HG03025 (cell line): ENCODE measurements at regions not wholly inside any gene's neighbourhood (a gene's known extent, or its start where the extent isn't known, plus 50 kb on each side); places are given as distances from the start of the nearest gene placed in this dataset.
A peak's percentile ranks its signal among the peaks of the same experiment; 100 is the strongest.

Source experiments
- ATAC-seq: cut with Tn5 transposase; IDR thresholded peaks from one replicate; pipeline ENCODE4 v1.9.1; 2021; ENCODE audit warnings: mild to moderate bottlenecking, moderate library complexity; ENCODE audit not compliant: unreplicated experiment, low FRiP score

DNA sequence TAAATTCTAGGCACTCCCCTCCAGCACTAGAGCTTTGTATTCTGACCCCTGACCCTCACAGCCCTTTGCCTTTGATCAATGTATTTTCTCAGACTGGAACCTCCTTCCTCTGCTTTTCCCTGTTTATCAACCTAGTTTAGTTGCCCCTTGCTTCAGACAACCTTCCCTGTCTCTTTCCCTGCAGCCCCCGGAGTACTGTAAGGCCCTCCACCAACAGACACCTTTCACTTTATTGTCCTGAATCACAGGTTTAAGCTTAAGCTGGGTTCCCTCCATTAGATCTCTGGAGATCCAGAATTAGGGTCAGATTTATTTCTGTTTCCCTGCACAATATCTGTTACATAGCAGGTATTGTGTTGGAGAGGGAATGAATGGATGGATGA lies 140.2 kb downstream of the DDX1 start:
- ATAC-seq = peak; percentile 5

- ATAC-seq = peak; percentile 95
Observed at GRCh38 chr2:15732341-15733077, 140.8 kb downstream of the DDX1 start.

- no peak for ATAC-seq
Observed at GRCh38 chr2:15733867-15734673, 142.4 kb downstream of the DDX1 start.

- ATAC-seq = no peak
Observed at GRCh38 chr2:15734674-15735483, 143.2 kb downstream of the DDX1 start.

DNA sequence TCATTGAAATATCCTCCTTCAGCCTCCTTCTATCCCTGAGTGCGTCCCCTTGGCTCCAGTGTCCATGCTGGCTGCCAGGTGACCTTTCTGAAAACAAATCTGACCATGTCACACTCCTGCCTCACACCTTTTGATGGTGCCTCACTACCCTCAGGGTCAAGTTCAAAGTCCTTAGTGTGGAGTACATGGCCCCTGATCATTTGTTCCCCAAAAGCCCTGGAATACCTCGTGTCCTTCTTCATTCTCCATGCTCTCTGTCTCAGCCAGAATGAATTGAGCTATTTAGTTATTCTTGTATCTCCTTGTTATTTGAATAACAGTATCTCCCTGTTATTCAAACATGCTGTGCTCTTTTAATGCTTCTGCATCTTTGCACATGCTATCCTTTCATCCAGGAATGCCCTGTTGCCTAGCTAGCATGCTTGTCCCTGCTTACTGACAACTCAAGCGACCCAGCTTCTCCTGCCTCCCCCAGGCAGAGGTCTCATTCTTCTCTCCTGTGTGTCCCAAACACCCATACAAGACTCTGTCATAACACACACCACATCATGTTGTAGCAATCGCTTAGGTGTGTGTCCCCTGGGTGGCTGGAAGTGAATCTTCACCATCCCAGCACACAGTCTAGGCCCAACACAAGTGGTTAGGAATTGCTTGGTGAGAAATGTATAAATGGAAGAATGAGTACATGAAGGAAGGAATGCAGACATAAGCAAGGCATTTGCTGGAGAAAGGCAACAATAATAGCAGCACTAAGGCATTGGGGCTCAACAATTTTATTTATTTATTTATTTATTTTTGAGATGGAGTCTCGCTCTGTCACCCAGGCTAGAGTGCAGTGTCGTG lies 144.0 kb downstream of the DDX1 start:
- ATAC-seq = no peak

GRCh38 chr2:15736396-15737180 lies 144.9 kb downstream of the DDX1 start:
- ATAC-seq = no peak

- no peak for ATAC-seq
Observed at GRCh38 chr2:15737314-15738224, 145.9 kb downstream of the DDX1 start.

DNA sequence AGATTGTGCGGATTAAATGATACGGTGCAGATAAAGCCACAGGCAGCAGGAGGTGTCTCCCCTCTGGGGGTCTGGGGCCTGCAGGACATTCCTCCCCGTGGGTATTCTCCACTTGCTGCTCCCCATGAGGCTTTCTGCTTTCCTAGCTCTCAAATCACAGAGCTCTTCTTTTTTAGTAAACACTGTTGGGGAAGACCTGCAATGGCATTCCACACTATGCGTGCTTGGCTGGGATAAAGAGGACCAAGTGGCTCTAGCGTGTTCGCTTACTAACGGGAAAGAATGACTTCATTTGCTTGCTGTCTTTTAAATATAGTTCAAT lies 146.5 kb downstream of the DDX1 start:
- ATAC-seq = no peak

- ATAC-seq = no peak
Observed at GRCh38 chr2:15738943-15739342, 147.3 kb downstream of the DDX1 start.

- ATAC-seq = no peak
Observed at GRCh38 chr2:15744820-15745219, 153.2 kb downstream of the DDX1 start.

- no peak for ATAC-seq
Observed at GRCh38 chr2:15745350-15745749, 153.7 kb downstream of the DDX1 start.

DNA sequence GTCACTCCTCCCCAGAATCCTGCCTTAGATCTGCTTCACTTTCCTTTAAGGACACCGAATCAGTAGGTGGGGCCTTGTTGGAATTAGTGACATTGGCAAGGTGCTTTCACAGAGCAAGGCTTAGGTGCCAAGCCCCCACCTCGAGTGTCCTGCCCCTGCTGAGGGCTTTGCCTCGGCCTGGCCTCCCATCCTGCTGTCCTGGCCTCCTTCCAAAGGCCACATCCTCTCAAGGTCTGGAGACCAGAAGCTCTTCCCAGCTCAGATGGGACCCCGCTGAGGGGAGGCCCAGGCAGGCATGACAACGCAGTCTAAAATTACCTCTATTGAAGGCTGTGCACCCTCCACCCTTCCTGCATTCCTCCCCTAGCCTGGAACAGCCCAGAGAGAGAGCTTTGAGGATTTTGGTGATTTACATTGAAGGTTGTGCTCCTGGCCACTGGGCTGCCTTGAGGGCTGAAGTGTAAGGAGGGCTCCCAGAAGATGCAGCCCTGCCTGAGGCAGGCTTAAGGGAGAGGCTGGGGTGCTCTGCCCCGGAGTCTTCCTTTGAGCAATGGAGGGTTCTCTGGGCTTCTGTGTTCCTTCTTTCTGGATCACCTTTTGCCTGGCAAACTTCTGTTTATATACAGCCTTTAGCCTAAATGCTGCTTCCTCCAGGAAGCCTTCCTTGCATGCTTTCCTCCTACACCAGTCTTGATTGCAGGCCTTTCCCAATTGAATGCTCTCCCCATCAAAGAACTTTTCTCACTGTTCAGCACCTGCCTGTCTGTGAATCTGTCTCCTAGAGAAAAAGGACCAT lies 154.4 kb downstream of the DDX1 start:
- no peak for ATAC-seq

DNA sequence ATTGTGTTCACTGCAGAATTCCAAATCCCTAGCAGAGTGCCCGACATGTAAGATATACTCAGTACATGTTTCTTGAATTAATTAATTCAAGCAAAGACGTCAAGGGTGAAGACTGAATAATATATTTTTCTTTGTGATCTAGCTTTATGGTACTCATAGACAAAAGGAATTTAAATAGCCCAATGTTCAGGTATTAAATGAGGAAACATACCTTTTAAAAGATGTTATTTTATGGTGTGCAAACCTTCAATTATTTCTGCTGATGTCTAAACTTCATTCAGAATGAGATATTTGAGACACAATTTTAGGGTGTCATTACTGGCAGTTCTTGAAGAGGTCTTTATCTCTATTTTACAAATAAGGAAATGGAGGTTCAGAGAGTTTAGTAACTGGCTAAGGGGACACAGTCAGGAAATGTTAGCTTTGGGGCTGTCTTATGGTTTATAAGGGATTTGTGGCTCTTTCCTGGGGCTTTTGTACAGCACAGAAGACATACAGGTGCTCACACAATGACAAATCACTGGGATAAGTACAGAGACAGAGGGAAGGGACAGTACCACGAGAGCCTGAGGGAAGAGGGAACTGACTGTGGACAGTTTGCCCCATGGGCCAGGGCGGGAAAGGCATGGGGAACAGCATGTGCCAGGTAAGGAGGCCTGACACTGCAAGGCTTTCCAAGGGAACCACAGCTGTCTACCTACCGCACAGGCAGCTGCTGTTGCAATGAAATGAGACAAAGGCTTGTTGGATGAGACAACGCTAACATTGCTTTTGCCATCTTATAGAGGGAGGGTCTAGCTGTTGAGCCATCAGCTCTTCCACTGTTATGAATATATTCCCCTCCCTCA lies 155.3 kb downstream of the DDX1 start:
- ATAC-seq = no peak

DNA sequence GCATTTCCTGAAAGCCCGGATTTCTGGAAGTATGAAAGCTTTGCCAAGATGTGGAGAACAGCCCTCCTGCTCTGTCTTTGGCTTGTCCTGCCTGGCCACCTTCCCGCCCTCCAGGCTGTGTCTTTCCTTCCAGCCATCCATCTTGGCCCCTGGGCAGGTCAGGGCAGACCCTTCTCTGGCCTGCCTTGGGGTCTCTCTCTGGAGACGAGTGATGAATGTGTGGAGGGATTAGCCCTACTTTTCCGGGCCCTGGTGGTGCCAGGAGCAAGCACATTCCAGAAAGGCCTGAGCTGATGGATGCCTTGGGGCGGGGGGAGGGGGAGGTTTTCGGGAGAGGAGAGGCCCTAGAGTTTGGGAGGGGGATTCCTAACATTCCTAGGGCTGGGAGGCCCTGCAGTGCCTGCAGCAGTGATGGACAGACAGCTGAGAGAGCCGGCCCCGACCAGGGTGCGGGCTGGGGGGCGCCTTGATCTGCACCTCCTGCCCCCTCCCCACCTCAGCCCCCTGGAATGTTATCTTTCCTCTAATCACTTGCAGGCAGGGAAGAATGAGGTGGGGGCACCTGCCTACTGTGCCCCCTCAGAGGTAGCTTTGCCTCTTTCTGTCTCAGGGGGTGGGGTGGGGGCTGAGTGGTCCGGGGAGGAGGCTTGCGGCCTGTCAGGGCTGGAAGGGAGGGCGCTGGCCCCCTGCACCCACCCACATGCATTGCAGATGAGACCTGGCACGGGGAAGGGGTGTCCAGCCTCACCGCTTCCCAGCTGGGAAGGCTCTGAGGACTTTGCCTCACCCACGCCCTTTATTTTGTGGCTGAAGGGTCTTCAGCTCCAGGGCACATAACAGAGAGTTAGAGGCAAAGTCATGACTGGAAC lies 156.2 kb downstream of the DDX1 start:
- no peak for ATAC-seq

GRCh38 chr2:15748736-15749323 lies 157.2 kb downstream of the DDX1 start:
- no peak for ATAC-seq
